ENCODE measurements at regions not wholly inside any gene's neighbourhood (a gene's known extent, or its start where the extent isn't known, plus 50 kb on each side); places are given as distances from the start of the nearest gene placed in this dataset.
"Not testable (repeated sequence)": the region's sequence is repeated elsewhere in the genome, so short reads cannot be mapped to it uniquely, and the experiment has no call there.

- not testable (repeated sequence) for TF ChIP-seq CTCF (conservative IDR thresholded peaks at IDR 0.05); EZH2 (IDR thresholded peaks at IDR 0.05; ENCODE audit: low read depth)
These were observed 113.1 kb upstream of the CLDN18 start for GRCh38 chr3:137896842-137897241.
